K562 (cell line): ENCODE measurements at regions not wholly inside any gene's neighbourhood (a gene's known extent, or its start where the extent isn't known, plus 50 kb on each side); places are given as distances from the start of the nearest gene placed in this dataset. TPM values are rescaled to one million over a fixed set of nuclear protein-coding genes. Genes with fewer than 3 reads are reported as not detected.

ENCODE experiments used
- CBX2 ChIP-seq: fragments of 200-600 bp; sonication (generic); IDR thresholded peaks from one replicate; pipeline ENCODE4 v1.6.1; 2012; ENCODE audit warnings: mild to moderate bottlenecking, low read length, inconsistent platforms; ENCODE audit not compliant: insufficient read depth, poor library complexity, severe bottlenecking
- RNF2 ChIP-seq: sonication (generic); IDR thresholded peaks from 2 replicates; pipeline ENCODE4 v1.6.1; 2016
- THAP7 ChIP-seq: fragments of 250-450 bp; sonication (Bioruptor Pico); IDR thresholded peaks from 2 replicates; pipeline ENCODE4 v1.5.0; 2021
- ZNF57 ChIP-seq: fragments of 450-650 bp; formaldehyde crosslinking; IDR thresholded peaks from 2 replicates; pipeline ENCODE4 v1.4.0; 2020; ENCODE audit warnings: mild to moderate bottlenecking, moderate library complexity
- small RNA-seq: library from RNA; depleted of rRNA; stranded (forward); fragments of <200 nt; gene quantifications from one replicate; pipeline ENCODE3, GENCODE V24; 2014

- TF ChIP-seq THAP7, result no peak
- TF ChIP-seq CBX2, result no peak
- no peak for TF ChIP-seq ZNF57 (CRISPR knock-in tag)
- no peak for TF ChIP-seq RNF2
- TF ChIP-seq, all 486 proteins: peak for 0
Measured at GRCh38 chr5:44440186-44440585, 51.0 kb upstream of the FGF10 start (continued).

Small RNA genes in the stretch of these regions (small RNA-seq; reads per million reads assigned to genes)
- gene RN7SL383P, result not detected
